Upper lobe of right lung (tissue), 1 donor: ENCODE measurements at regions not wholly inside any gene's neighbourhood (a gene's known extent, or its start where the extent isn't known, plus 50 kb on each side); places are given as distances from the start of the nearest gene placed in this dataset.

Experiments
- ATAC-seq: fragments of 200-7000 bp; cut with Tn5 transposase; one replicate; pipeline ENCODE4 v1.9.1; 2020; ENCODE audit warnings: mild to moderate bottlenecking, moderate library complexity
- DNase-seq: peaks from one replicate; pipeline ENCODE4 v3.0.0-alpha.2; 2020
- H3K27ac ChIP-seq: fragments of 200-600 bp; one replicate; pipeline ENCODE4 v1.8.0; 2022
- H3K27me3 ChIP-seq: fragments of 200-600 bp; one replicate; pipeline ENCODE4 v1.8.0; 2022; ENCODE audit warnings: mild to moderate bottlenecking
- H3K36me3 ChIP-seq: fragments of 200-600 bp; one replicate; pipeline ENCODE4 v1.8.0; 2022
- H3K4me1 ChIP-seq: fragments of 200-600 bp; one replicate; pipeline ENCODE4 v1.8.0; 2022
- H3K4me3 ChIP-seq: fragments of 200-600 bp; one replicate; pipeline ENCODE4 v1.8.0; 2022; ENCODE audit warnings: mild to moderate bottlenecking
- H3K9me3 ChIP-seq: fragments of 200-600 bp; one replicate; pipeline ENCODE4 v1.8.0; 2022
- intact Hi-C: fragments of 100-400 bp; cut with DNase I; formaldehyde crosslinking; loops from one replicate; pipeline ENCODE4 v1.11.0; 2022
- TF ChIP-seq, protein P1 (sequence below): fragments of 200-600 bp; IDR thresholded peaks from one replicate; pipeline ENCODE4 v1.8.0; 2022; ENCODE audit warnings: antibody characterized with exemption
- donor health status: DM: no; HTN: yes; CAD: no; lungs with severe emphysema.

DNA sequence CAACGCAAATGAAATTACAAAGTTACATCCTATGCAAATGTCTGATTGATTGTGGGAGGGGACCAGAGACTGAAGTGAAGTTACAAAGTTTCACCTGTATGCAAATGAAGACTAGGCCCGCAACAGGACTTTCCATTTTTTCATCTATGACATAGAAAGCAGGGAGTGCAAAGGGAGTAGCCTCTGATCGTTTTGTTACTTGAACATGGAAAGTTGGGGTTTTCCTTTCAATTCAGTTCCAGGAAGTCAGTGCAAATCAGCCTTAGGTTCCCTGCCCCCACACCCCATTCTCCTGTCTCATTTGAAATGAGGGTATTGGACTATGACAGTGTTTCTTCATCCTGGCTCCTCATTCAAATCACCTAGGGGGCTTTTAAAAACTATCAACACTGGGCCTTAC lies 96.9 kb upstream of the HABP2 start:
- DNase-seq = no peak
- no peaks in the 10 kb centered on the region for H3K36me3 ChIP-seq

GRCh38 chr10:113456741-113457140 lies 96.1 kb upstream of the HABP2 start:
- H3K27ac ChIP-seq = no peak overlapping the region
- no peak overlapping the region for H3K4me3 ChIP-seq
- TF ChIP-seq, protein P1, sequence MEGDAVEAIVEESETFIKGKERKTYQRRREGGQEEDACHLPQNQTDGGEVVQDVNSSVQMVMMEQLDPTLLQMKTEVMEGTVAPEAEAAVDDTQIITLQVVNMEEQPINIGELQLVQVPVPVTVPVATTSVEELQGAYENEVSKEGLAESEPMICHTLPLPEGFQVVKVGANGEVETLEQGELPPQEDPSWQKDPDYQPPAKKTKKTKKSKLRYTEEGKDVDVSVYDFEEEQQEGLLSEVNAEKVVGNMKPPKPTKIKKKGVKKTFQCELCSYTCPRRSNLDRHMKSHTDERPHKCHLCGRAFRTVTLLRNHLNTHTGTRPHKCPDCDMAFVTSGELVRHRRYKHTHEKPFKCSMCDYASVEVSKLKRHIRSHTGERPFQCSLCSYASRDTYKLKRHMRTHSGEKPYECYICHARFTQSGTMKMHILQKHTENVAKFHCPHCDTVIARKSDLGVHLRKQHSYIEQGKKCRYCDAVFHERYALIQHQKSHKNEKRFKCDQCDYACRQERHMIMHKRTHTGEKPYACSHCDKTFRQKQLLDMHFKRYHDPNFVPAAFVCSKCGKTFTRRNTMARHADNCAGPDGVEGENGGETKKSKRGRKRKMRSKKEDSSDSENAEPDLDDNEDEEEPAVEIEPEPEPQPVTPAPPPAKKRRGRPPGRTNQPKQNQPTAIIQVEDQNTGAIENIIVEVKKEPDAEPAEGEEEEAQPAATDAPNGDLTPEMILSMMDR = no peak
- no peaks in the 10 kb centered on the region for H3K27me3 ChIP-seq
- intact Hi-C loops = no loop called here
- no peaks in the 10 kb centered on the region for H3K9me3 ChIP-seq
- no peaks in the 10 kb centered on the region for H3K36me3 ChIP-seq
- no peak for DNase-seq
- no peak for ATAC-seq
- peaks cover 5% of the 10 kb centered on the region for H3K4me1 ChIP-seq

More for the DNA sequence above, 96.9 kb upstream of the HABP2 start:
- Histone ChIP-seq H3K4me3 (no peak overlapping the region), H3K27me3 (no peaks in the 10 kb centered on the region), H3K27ac (no peak overlapping the region), H3K9me3 (no peaks in the 10 kb centered on the region), H3K4me1 (peaks cover 5% of the 10 kb centered on the region)
- ATAC-seq = no peak
- intact Hi-C loops = no loop called here
- TF ChIP-seq, protein P1 = no peak

GRCh38 chr10:113457408-113457807 lies 95.4 kb upstream of the HABP2 start:
- no peaks in the 10 kb centered on the region for H3K36me3 ChIP-seq
- intact Hi-C loops = no loop called here
- TF ChIP-seq, protein P1 = no peak

GRCh38 chr10:113458451-113458850 lies 94.4 kb upstream of the HABP2 start:
- H3K36me3 ChIP-seq = no peaks in the 10 kb centered on the region
- no peak overlapping the region for H3K4me3 ChIP-seq
- ATAC-seq (no peak), DNase-seq (no peak)
- intact Hi-C loops = no loop called here
- H3K27me3 ChIP-seq = no peaks in the 10 kb centered on the region
- H3K9me3 ChIP-seq = no peaks in the 10 kb centered on the region
- TF ChIP-seq, protein P1 = no peak
- no peak overlapping the region for H3K27ac ChIP-seq
- H3K4me1 ChIP-seq = peaks cover 5% of the 10 kb centered on the region

More at GRCh38 chr10:113457408-113457807, 95.4 kb upstream of the HABP2 start:
- Histone ChIP-seq H3K27me3 (no peaks in the 10 kb centered on the region), H3K4me1 (peaks cover 5% of the 10 kb centered on the region), H3K27ac (no peak overlapping the region), H3K4me3 (no peak overlapping the region), H3K9me3 (no peaks in the 10 kb centered on the region)
- DNase-seq (no peak), ATAC-seq (no peak)

- Histone ChIP-seq H3K9me3 (no peaks in the 10 kb centered on the region), H3K4me3 (no peak overlapping the region), H3K36me3 (no peaks in the 10 kb centered on the region), H3K27ac (no peak overlapping the region), H3K27me3 (no peaks in the 10 kb centered on the region), H3K4me1 (peaks cover 5% of the 10 kb centered on the region)
- no peak for ATAC-seq
- DNase-seq = no peak
- intact Hi-C loops = no loop called here
- TF ChIP-seq, protein P1 = no peak
Observed at GRCh38 chr10:113458944-113459343, 93.9 kb upstream of the HABP2 start.

DNA sequence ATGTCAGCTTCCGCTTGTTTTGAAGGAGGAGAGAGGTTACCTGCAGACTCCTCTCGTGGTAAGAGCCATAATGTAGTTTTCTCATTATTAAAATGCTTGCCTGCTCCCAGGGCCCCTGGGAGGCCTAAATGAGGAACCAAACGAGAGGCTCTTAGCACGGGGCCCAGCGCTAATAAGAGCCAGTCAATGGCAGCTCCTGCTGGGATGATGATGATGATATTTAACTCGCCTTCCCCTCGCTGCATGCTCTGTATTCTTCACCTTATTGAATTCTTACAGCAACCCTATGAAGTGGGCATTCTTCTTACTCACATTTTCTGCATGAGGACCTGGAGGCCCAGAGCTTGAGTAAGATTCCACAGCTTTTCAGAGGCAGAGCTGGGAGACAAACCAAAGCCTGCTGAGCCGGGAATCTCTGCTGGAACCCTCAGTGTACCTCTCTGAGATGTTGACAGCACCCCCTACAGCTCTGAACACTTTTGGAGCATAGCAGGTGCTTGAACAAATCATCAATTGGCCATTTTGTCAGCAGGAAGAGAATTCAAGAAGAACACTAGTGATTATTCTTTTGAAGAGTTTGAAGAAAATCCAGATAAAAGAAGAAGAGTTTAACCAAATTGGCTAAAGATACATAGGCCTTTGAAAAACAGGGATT lies 93.1 kb upstream of the HABP2 start:
- intact Hi-C loops = no loop called here
- Histone ChIP-seq H3K9me3 (no peaks in the 10 kb centered on the region), H3K4me1 (no peaks in the 10 kb centered on the region), H3K27me3 (no peaks in the 10 kb centered on the region), H3K36me3 (no peaks in the 10 kb centered on the region), H3K27ac (no peak overlapping the region), H3K4me3 (no peak overlapping the region)
- TF ChIP-seq, protein P1 = no peak
- DNase-seq (no peak), ATAC-seq (no peak)
